Activated naive CD4-positive, alpha-beta T cell treated with anti-CD3 and anti-CD28 coated beads, Interleukin-2, amount 10 ng/mL, durations not matched to agents 7 days and 5 days (primary cell): ENCODE measurements at regions not wholly inside any gene's neighbourhood (a gene's known extent, or its start where the extent isn't known, plus 50 kb on each side); places are given as distances from the start of the nearest gene placed in this dataset.

Experiments used
- CTCF ChIA-PET: fragments of 350-600 bp; sonication (Branson Sonifier 250); formaldehyde crosslinking; loops from one replicate; lab custom pipeline; 2021; ENCODE audit warnings: antibody characterized with exemption; lab: Charles Lee
- DNase-seq: peaks from one replicate; pipeline ENCODE4 v3.0.0-alpha.2; 2020
- H3K27ac Mint-ChIP-seq: one replicate; pipeline ENCODE4 v1.8.0; 2021; ENCODE audit warnings: mild to moderate bottlenecking, moderate library complexity, mixed read lengths
- H3K27me3 Mint-ChIP-seq: one replicate; pipeline ENCODE4 v1.8.0; 2021; ENCODE audit warnings: mild to moderate bottlenecking, mixed read lengths
- H3K36me3 Mint-ChIP-seq: one replicate; pipeline ENCODE4 v1.8.0; 2021; ENCODE audit warnings: mixed read lengths
- H3K4me1 Mint-ChIP-seq: one replicate; pipeline ENCODE4 v1.8.0; 2021; ENCODE audit warnings: mixed read lengths
- H3K4me3 Mint-ChIP-seq: one replicate; pipeline ENCODE4 v1.8.0; 2021; ENCODE audit warnings: mild to moderate bottlenecking, moderate library complexity, mixed read lengths
- H3K9me3 Mint-ChIP-seq: one replicate; pipeline ENCODE4 v1.8.0; 2021; ENCODE audit warnings: mixed read lengths

GRCh38 chr12:97292588-97292987 is 170.0 kb upstream of the RMST start:
- no peaks in the 10 kb centered on the region for H3K4me1 Mint-ChIP-seq
- DNase-seq: no peak
- no peak overlapping the region for H3K27ac Mint-ChIP-seq
- CTCF ChIA-PET: no interaction called here
- H3K27me3 Mint-ChIP-seq: no peaks in the 10 kb centered on the region
- no peak overlapping the region for H3K4me3 Mint-ChIP-seq
- H3K9me3 Mint-ChIP-seq: peaks cover 6% of the 10 kb centered on the region
- H3K36me3 Mint-ChIP-seq: no peaks in the 10 kb centered on the region

GRCh38 chr12:97293541-97293940 is 169.1 kb upstream of the RMST start:
- H3K4me3 Mint-ChIP-seq: no peak overlapping the region
- peaks cover 6% of the 10 kb centered on the region for H3K9me3 Mint-ChIP-seq
- no peaks in the 10 kb centered on the region for H3K4me1 Mint-ChIP-seq
- H3K27me3 Mint-ChIP-seq: no peaks in the 10 kb centered on the region
- H3K27ac Mint-ChIP-seq: no peak overlapping the region
- no peak for DNase-seq
- no peaks in the 10 kb centered on the region for H3K36me3 Mint-ChIP-seq
- CTCF ChIA-PET: interaction anchor here (0.7 kb wide), 1 partner anchor 860 kb away, joined by 3 read pairs; no protein-coding TSS in a partner anchor

GRCh38 chr12:97299847-97300246 is 162.8 kb upstream of the RMST start:
- DNase-seq: no peak
- H3K4me1 Mint-ChIP-seq: no peaks in the 10 kb centered on the region
- peaks cover 4% of the 10 kb centered on the region for H3K9me3 Mint-ChIP-seq
- peaks cover 4% of the 10 kb centered on the region for H3K27me3 Mint-ChIP-seq
- H3K27ac Mint-ChIP-seq: no peak overlapping the region
- no peaks in the 10 kb centered on the region for H3K36me3 Mint-ChIP-seq
- CTCF ChIA-PET: no interaction called here
- H3K4me3 Mint-ChIP-seq: no peak overlapping the region

GRCh38 chr12:97300431-97300830 is 162.2 kb upstream of the RMST start:
- CTCF ChIA-PET: no interaction called here
- no peaks in the 10 kb centered on the region for H3K9me3 Mint-ChIP-seq
- H3K4me1 Mint-ChIP-seq: no peaks in the 10 kb centered on the region
- H3K27me3 Mint-ChIP-seq: peaks cover 4% of the 10 kb centered on the region
- no peak overlapping the region for H3K27ac Mint-ChIP-seq
- no peak overlapping the region for H3K4me3 Mint-ChIP-seq
- no peak for DNase-seq
- no peaks in the 10 kb centered on the region for H3K36me3 Mint-ChIP-seq

GRCh38 chr12:97300891-97301290 is 161.7 kb upstream of the RMST start:
- H3K36me3 Mint-ChIP-seq: no peaks in the 10 kb centered on the region
- no peaks in the 10 kb centered on the region for H3K4me1 Mint-ChIP-seq
- peaks cover 4% of the 10 kb centered on the region for H3K27me3 Mint-ChIP-seq
- no peak overlapping the region for H3K4me3 Mint-ChIP-seq
- no peak overlapping the region for H3K27ac Mint-ChIP-seq
- CTCF ChIA-PET: no interaction called here
- no peaks in the 10 kb centered on the region for H3K9me3 Mint-ChIP-seq
- DNase-seq: no peak

- no peaks in the 10 kb centered on the region for H3K4me1 Mint-ChIP-seq
- H3K9me3 Mint-ChIP-seq: no peaks in the 10 kb centered on the region
- no peak for DNase-seq
- CTCF ChIA-PET: no interaction called here
- H3K27ac Mint-ChIP-seq: no peak overlapping the region
- H3K27me3 Mint-ChIP-seq: peaks cover 4% of the 10 kb centered on the region
- H3K4me3 Mint-ChIP-seq: no peak overlapping the region
- no peaks in the 10 kb centered on the region for H3K36me3 Mint-ChIP-seq
Measured at GRCh38 chr12:97301576-97301975, 161.0 kb upstream of the RMST start.

- Mint-ChIP-seq H3K4me1 (no peaks in the 10 kb centered on the region), H3K36me3 (no peaks in the 10 kb centered on the region), H3K27ac (no peak overlapping the region), H3K4me3 (no peak overlapping the region), H3K9me3 (no peaks in the 10 kb centered on the region), H3K27me3 (peaks cover 4% of the 10 kb centered on the region)
- CTCF ChIA-PET: no interaction called here
- DNase-seq: no peak
Measured at GRCh38 chr12:97305651-97306050, 157.0 kb upstream of the RMST start.

- H3K4me3 Mint-ChIP-seq: no peak overlapping the region
- no peak overlapping the region for H3K27ac Mint-ChIP-seq
- DNase-seq: no peak
- no peaks in the 10 kb centered on the region for H3K4me1 Mint-ChIP-seq
- CTCF ChIA-PET: no interaction called here
- no peaks in the 10 kb centered on the region for H3K9me3 Mint-ChIP-seq
- H3K36me3 Mint-ChIP-seq: no peaks in the 10 kb centered on the region
- peaks cover 4% of the 10 kb centered on the region for H3K27me3 Mint-ChIP-seq
Measured at GRCh38 chr12:97306147-97306546, 156.5 kb upstream of the RMST start.

- H3K27ac Mint-ChIP-seq: no peak overlapping the region
- CTCF ChIA-PET: interaction anchor here (0.7 to 2.7 kb wide), 7 partner anchors 9 to 1088 kb away, joined by 3 to 8 read pairs (median 4); no protein-coding TSS in a partner anchor
- H3K36me3 Mint-ChIP-seq: no peaks in the 10 kb centered on the region
- no peak for DNase-seq
- no peaks in the 10 kb centered on the region for H3K9me3 Mint-ChIP-seq
- H3K4me1 Mint-ChIP-seq: no peaks in the 10 kb centered on the region
- H3K4me3 Mint-ChIP-seq: no peak overlapping the region
- H3K27me3 Mint-ChIP-seq: peaks cover 4% of the 10 kb centered on the region
Measured at GRCh38 chr12:97308576-97309198, 153.9 kb upstream of the RMST start.

GRCh38 chr12:97309921-97310320 is 152.7 kb upstream of the RMST start:
- H3K36me3 Mint-ChIP-seq: no peaks in the 10 kb centered on the region
- H3K27ac Mint-ChIP-seq: no peak overlapping the region
- no peak overlapping the region for H3K4me3 Mint-ChIP-seq
- no peaks in the 10 kb centered on the region for H3K4me1 Mint-ChIP-seq
- no peaks in the 10 kb centered on the region for H3K9me3 Mint-ChIP-seq
- CTCF ChIA-PET: interaction anchor here (0.6 to 2.7 kb wide), 6 partner anchors 7 to 739 kb away, joined by 3 to 8 read pairs (median 4); no protein-coding TSS in a partner anchor
- peaks cover 4% of the 10 kb centered on the region for H3K27me3 Mint-ChIP-seq
- no peak for DNase-seq

- Mint-ChIP-seq H3K27ac (no peak overlapping the region), H3K9me3 (no peaks in the 10 kb centered on the region), H3K4me3 (no peak overlapping the region), H3K4me1 (no peaks in the 10 kb centered on the region), H3K27me3 (peaks cover 4% of the 10 kb centered on the region), H3K36me3 (no peaks in the 10 kb centered on the region)
- no peak for DNase-seq
- CTCF ChIA-PET: no interaction called here
Measured at GRCh38 chr12:97312570-97313135, 150.0 kb upstream of the RMST start.

- H3K27ac Mint-ChIP-seq: no peak overlapping the region
Measured at GRCh38 chr12:97313471-97314190, 149.0 kb upstream of the RMST start.

GRCh38 chr12:97316321-97316720 is 146.3 kb upstream of the RMST start:
- Mint-ChIP-seq H3K27ac (no peak overlapping the region), H3K4me1 (no peaks in the 10 kb centered on the region), H3K4me3 (no peak overlapping the region), H3K27me3 (peaks cover 4% of the 10 kb centered on the region), H3K36me3 (no peaks in the 10 kb centered on the region), H3K9me3 (no peaks in the 10 kb centered on the region)
- no peak for DNase-seq
- CTCF ChIA-PET: no interaction called here

More at GRCh38 chr12:97313471-97314190, 149.0 kb upstream of the RMST start:
- Mint-ChIP-seq H3K36me3 (no peaks in the 10 kb centered on the region), H3K4me3 (no peak overlapping the region), H3K9me3 (no peaks in the 10 kb centered on the region), H3K4me1 (no peaks in the 10 kb centered on the region), H3K27me3 (peaks cover 4% of the 10 kb centered on the region)
- CTCF ChIA-PET: no interaction called here
- DNase-seq: no peak

GRCh38 chr12:97321621-97322020 is 141.0 kb upstream of the RMST start:
- H3K4me1 Mint-ChIP-seq: no peaks in the 10 kb centered on the region
- H3K27me3 Mint-ChIP-seq: no peaks in the 10 kb centered on the region
- H3K27ac Mint-ChIP-seq: no peak overlapping the region
- H3K36me3 Mint-ChIP-seq: no peaks in the 10 kb centered on the region
- no peak for DNase-seq
- CTCF ChIA-PET: no interaction called here
- H3K4me3 Mint-ChIP-seq: no peak overlapping the region
- no peaks in the 10 kb centered on the region for H3K9me3 Mint-ChIP-seq

GRCh38 chr12:97322388-97322787 is 140.2 kb upstream of the RMST start:
- no peak overlapping the region for H3K4me3 Mint-ChIP-seq

More at GRCh38 chr12:97322388-97322787, 140.2 kb upstream of the RMST start:
- Mint-ChIP-seq H3K9me3 (no peaks in the 10 kb centered on the region), H3K27ac (no peak overlapping the region), H3K4me1 (no peaks in the 10 kb centered on the region), H3K27me3 (no peaks in the 10 kb centered on the region), H3K36me3 (no peaks in the 10 kb centered on the region)
- DNase-seq: no peak
- CTCF ChIA-PET: no interaction called here
